ENCODE measurements at regions not wholly inside any gene's neighbourhood (a gene's known extent, or its start where the extent isn't known, plus 50 kb on each side); places are given as distances from the start of the nearest gene placed in this dataset.

GRCh38 chr3:177942911-177943310, 593.3 kb upstream of the KCNMB2 start:
- Histone ChIP-seq H3K9ac (ENCODE audit: low read depth, low read length) (no peak overlapping the region), H3K4me1 (ENCODE audit: control insufficient read depth, insufficient read depth, low read length) (peaks cover 13% of the 10 kb centered on the region), H3K4me3 (ENCODE audit: low read length) (no peak overlapping the region), H3K27me3 (ENCODE audit: control insufficient read depth, insufficient read depth, low read length) (no peaks in the 10 kb centered on the region), H3K36me3 (ENCODE audit: insufficient read depth, low read length) (no peaks in the 10 kb centered on the region), H3K9me3 (replicated peaks; ENCODE audit: low read length) (no peaks in the 10 kb centered on the region), H3K4me2 (ENCODE audit: low read length) (no peak overlapping the region)

- Histone ChIP-seq H3K9me3 (replicated peaks; ENCODE audit: low read length) (no peaks in the 10 kb centered on the region), H3K27me3 (ENCODE audit: control insufficient read depth, insufficient read depth, low read length) (no peaks in the 10 kb centered on the region), H3K36me3 (ENCODE audit: insufficient read depth, low read length) (no peaks in the 10 kb centered on the region), H3K4me2 (ENCODE audit: low read length) (no peak overlapping the region), H3K4me1 (ENCODE audit: control insufficient read depth, insufficient read depth, low read length) (peaks cover 13% of the 10 kb centered on the region), H3K9ac (ENCODE audit: low read depth, low read length) (no peak overlapping the region), H3K4me3 (ENCODE audit: low read length) (no peak overlapping the region)
These were observed 592.0 kb upstream of the KCNMB2 start for GRCh38 chr3:177944228-177944661.

- no peak overlapping the region for H3K9ac ChIP-seq (ENCODE audit: low read depth, low read length)
- no peaks in the 10 kb centered on the region for H3K9me3 ChIP-seq (replicated peaks; ENCODE audit: low read length)
- H3K27me3 ChIP-seq (ENCODE audit: control insufficient read depth, insufficient read depth, low read length) = no peaks in the 10 kb centered on the region
- no peak overlapping the region for H3K4me2 ChIP-seq (ENCODE audit: low read length)
- H3K4me1 ChIP-seq (ENCODE audit: control insufficient read depth, insufficient read depth, low read length) = peaks cover 13% of the 10 kb centered on the region
- no peak overlapping the region for H3K4me3 ChIP-seq (ENCODE audit: low read length)
- no peaks in the 10 kb centered on the region for H3K36me3 ChIP-seq (ENCODE audit: insufficient read depth, low read length)
These were observed 590.2 kb upstream of the KCNMB2 start for GRCh38 chr3:177946048-177946447.

- Histone ChIP-seq H3K4me1 (ENCODE audit: control insufficient read depth, insufficient read depth, low read length) (peaks cover 13% of the 10 kb centered on the region), H3K27me3 (ENCODE audit: control insufficient read depth, insufficient read depth, low read length) (no peaks in the 10 kb centered on the region), H3K9ac (ENCODE audit: low read depth, low read length) (no peak overlapping the region), H3K36me3 (ENCODE audit: insufficient read depth, low read length) (no peaks in the 10 kb centered on the region), H3K4me3 (ENCODE audit: low read length) (no peak overlapping the region), H3K4me2 (ENCODE audit: low read length) (peak overlapping the region; percentile 6), H3K9me3 (replicated peaks; ENCODE audit: low read length) (no peaks in the 10 kb centered on the region)
These were observed 589.7 kb upstream of the KCNMB2 start for GRCh38 chr3:177946497-177946896.

GRCh38 chr3:177946936-177947335, 589.3 kb upstream of the KCNMB2 start:
- no peaks in the 10 kb centered on the region for H3K36me3 ChIP-seq (ENCODE audit: insufficient read depth, low read length)
- no peaks in the 10 kb centered on the region for H3K27me3 ChIP-seq (ENCODE audit: control insufficient read depth, insufficient read depth, low read length)
- no peaks in the 10 kb centered on the region for H3K9me3 ChIP-seq (replicated peaks; ENCODE audit: low read length)
- peak overlapping the region; percentile 6 for H3K4me2 ChIP-seq (ENCODE audit: low read length)
- peaks cover 13% of the 10 kb centered on the region for H3K4me1 ChIP-seq (ENCODE audit: control insufficient read depth, insufficient read depth, low read length)
- H3K4me3 ChIP-seq (ENCODE audit: low read length) = no peak overlapping the region
- H3K9ac ChIP-seq (ENCODE audit: low read depth, low read length) = no peak overlapping the region

- Histone ChIP-seq H3K9ac (ENCODE audit: low read depth, low read length) (no peak overlapping the region), H3K36me3 (ENCODE audit: insufficient read depth, low read length) (no peaks in the 10 kb centered on the region), H3K4me3 (ENCODE audit: low read length) (no peak overlapping the region), H3K27me3 (ENCODE audit: control insufficient read depth, insufficient read depth, low read length) (no peaks in the 10 kb centered on the region), H3K4me2 (ENCODE audit: low read length) (no peak overlapping the region), H3K9me3 (replicated peaks; ENCODE audit: low read length) (no peaks in the 10 kb centered on the region), H3K4me1 (ENCODE audit: control insufficient read depth, insufficient read depth, low read length) (peaks cover 13% of the 10 kb centered on the region)
These were observed 588.3 kb upstream of the KCNMB2 start for GRCh38 chr3:177947901-177948300.

GRCh38 chr3:177948716-177949425, 587.4 kb upstream of the KCNMB2 start:
- H3K9ac ChIP-seq (ENCODE audit: low read depth, low read length) = no peak overlapping the region
- H3K4me1 ChIP-seq (ENCODE audit: control insufficient read depth, insufficient read depth, low read length) = peaks cover 13% of the 10 kb centered on the region
- no peaks in the 10 kb centered on the region for H3K27me3 ChIP-seq (ENCODE audit: control insufficient read depth, insufficient read depth, low read length)
- no peak overlapping the region for H3K4me3 ChIP-seq (ENCODE audit: low read length)
- no peaks in the 10 kb centered on the region for H3K36me3 ChIP-seq (ENCODE audit: insufficient read depth, low read length)
- no peak overlapping the region for H3K4me2 ChIP-seq (ENCODE audit: low read length)
- no peaks in the 10 kb centered on the region for H3K9me3 ChIP-seq (replicated peaks; ENCODE audit: low read length)

- no peak overlapping the region for H3K9ac ChIP-seq (ENCODE audit: low read depth, low read length)
- peaks cover 11% of the 10 kb centered on the region for H3K4me1 ChIP-seq (ENCODE audit: control insufficient read depth, insufficient read depth, low read length)
- H3K9me3 ChIP-seq (replicated peaks; ENCODE audit: low read length) = no peaks in the 10 kb centered on the region
- no peak overlapping the region for H3K4me3 ChIP-seq (ENCODE audit: low read length)
- no peaks in the 10 kb centered on the region for H3K36me3 ChIP-seq (ENCODE audit: insufficient read depth, low read length)
- no peak overlapping the region for H3K4me2 ChIP-seq (ENCODE audit: low read length)
- no peaks in the 10 kb centered on the region for H3K27me3 ChIP-seq (ENCODE audit: control insufficient read depth, insufficient read depth, low read length)
These were observed 577.0 kb upstream of the KCNMB2 start for GRCh38 chr3:177959188-177959587.

- Histone ChIP-seq H3K9ac (ENCODE audit: low read depth, low read length) (no peak overlapping the region), H3K4me1 (ENCODE audit: control insufficient read depth, insufficient read depth, low read length) (peaks cover 11% of the 10 kb centered on the region), H3K4me2 (ENCODE audit: low read length) (no peak overlapping the region), H3K4me3 (ENCODE audit: low read length) (no peak overlapping the region), H3K9me3 (replicated peaks; ENCODE audit: low read length) (no peaks in the 10 kb centered on the region), H3K27me3 (ENCODE audit: control insufficient read depth, insufficient read depth, low read length) (no peaks in the 10 kb centered on the region), H3K36me3 (ENCODE audit: insufficient read depth, low read length) (no peaks in the 10 kb centered on the region)
These were observed 576.2 kb upstream of the KCNMB2 start for GRCh38 chr3:177960014-177960413.

- H3K4me1 ChIP-seq (ENCODE audit: control insufficient read depth, insufficient read depth, low read length) = peaks cover 11% of the 10 kb centered on the region
- no peak overlapping the region for H3K4me2 ChIP-seq (ENCODE audit: low read length)
- H3K9ac ChIP-seq (ENCODE audit: low read depth, low read length) = no peak overlapping the region
- no peaks in the 10 kb centered on the region for H3K36me3 ChIP-seq (ENCODE audit: insufficient read depth, low read length)
- H3K9me3 ChIP-seq (replicated peaks; ENCODE audit: low read length) = no peaks in the 10 kb centered on the region
- no peaks in the 10 kb centered on the region for H3K27me3 ChIP-seq (ENCODE audit: control insufficient read depth, insufficient read depth, low read length)
- H3K4me3 ChIP-seq (ENCODE audit: low read length) = no peak overlapping the region
These were observed 575.5 kb upstream of the KCNMB2 start for GRCh38 chr3:177960722-177961121.

GRCh38 chr3:177961784-177962183, 574.5 kb upstream of the KCNMB2 start:
- no peaks in the 10 kb centered on the region for H3K36me3 ChIP-seq (ENCODE audit: insufficient read depth, low read length)
- peaks cover 11% of the 10 kb centered on the region for H3K4me1 ChIP-seq (ENCODE audit: control insufficient read depth, insufficient read depth, low read length)
- no peak overlapping the region for H3K9ac ChIP-seq (ENCODE audit: low read depth, low read length)
- no peaks in the 10 kb centered on the region for H3K27me3 ChIP-seq (ENCODE audit: control insufficient read depth, insufficient read depth, low read length)
- H3K4me2 ChIP-seq (ENCODE audit: low read length) = no peak overlapping the region
- no peak overlapping the region for H3K4me3 ChIP-seq (ENCODE audit: low read length)
- no peaks in the 10 kb centered on the region for H3K9me3 ChIP-seq (replicated peaks; ENCODE audit: low read length)

GRCh38 chr3:177966493-177966892, 569.7 kb upstream of the KCNMB2 start:
- no peaks in the 10 kb centered on the region for H3K9me3 ChIP-seq (replicated peaks; ENCODE audit: low read length)

More at GRCh38 chr3:177966493-177966892, 569.7 kb upstream of the KCNMB2 start:
- Histone ChIP-seq H3K4me1 (ENCODE audit: control insufficient read depth, insufficient read depth, low read length) (no peaks in the 10 kb centered on the region), H3K9ac (ENCODE audit: low read depth, low read length) (no peak overlapping the region), H3K27me3 (ENCODE audit: control insufficient read depth, insufficient read depth, low read length) (no peaks in the 10 kb centered on the region), H3K4me2 (ENCODE audit: low read length) (no peak overlapping the region), H3K36me3 (ENCODE audit: insufficient read depth, low read length) (no peaks in the 10 kb centered on the region), H3K4me3 (ENCODE audit: low read length) (no peak overlapping the region)
